ENCODE measurements at regions not wholly inside any gene's neighbourhood (a gene's known extent, or its start where the extent isn't known, plus 50 kb on each side); places are given as distances from the start of the nearest gene placed in this dataset.

DNA sequence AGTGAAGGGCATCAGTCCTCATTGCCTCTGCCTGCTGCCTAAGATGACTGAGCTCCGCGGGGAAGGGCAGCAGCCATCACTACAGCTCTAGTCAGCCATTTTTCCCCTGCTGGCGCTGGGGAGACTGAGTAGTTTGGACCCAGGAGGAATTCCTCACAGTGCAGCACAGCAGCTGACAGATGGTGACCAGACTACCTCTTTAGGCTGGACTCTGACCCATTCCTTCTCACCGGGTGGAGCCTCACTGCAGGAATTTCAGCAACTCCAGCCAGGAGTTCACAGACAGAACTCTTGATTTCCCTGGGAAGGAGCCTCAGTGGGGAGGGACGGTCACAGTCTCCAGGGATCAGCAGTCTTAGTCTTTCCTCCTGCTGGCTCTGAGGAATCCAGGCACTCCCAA is 492.0 kb upstream of the MMS22L start:
- TF ChIP-seq EZH2 (IDR thresholded peaks at IDR 0.05; ENCODE audit: borderline replicate concordance, control insufficient read depth, low read depth, low read length) (no peak), KDM1A (IDR thresholded peaks at IDR 0.05; ENCODE audit: borderline replicate concordance) (no peak)

Data from GM12878 (cell line).